ENCODE measurements at regions not wholly inside any gene's neighbourhood (a gene's known extent, or its start where the extent isn't known, plus 50 kb on each side); places are given as distances from the start of the nearest gene placed in this dataset.

GRCh38 chr4:1512738-1513660 lies 106.8 kb upstream of the NKX1-1 start:
- DNase-seq (ENCODE audit: low read depth, low spot score), result peak; percentile 69

DNA sequence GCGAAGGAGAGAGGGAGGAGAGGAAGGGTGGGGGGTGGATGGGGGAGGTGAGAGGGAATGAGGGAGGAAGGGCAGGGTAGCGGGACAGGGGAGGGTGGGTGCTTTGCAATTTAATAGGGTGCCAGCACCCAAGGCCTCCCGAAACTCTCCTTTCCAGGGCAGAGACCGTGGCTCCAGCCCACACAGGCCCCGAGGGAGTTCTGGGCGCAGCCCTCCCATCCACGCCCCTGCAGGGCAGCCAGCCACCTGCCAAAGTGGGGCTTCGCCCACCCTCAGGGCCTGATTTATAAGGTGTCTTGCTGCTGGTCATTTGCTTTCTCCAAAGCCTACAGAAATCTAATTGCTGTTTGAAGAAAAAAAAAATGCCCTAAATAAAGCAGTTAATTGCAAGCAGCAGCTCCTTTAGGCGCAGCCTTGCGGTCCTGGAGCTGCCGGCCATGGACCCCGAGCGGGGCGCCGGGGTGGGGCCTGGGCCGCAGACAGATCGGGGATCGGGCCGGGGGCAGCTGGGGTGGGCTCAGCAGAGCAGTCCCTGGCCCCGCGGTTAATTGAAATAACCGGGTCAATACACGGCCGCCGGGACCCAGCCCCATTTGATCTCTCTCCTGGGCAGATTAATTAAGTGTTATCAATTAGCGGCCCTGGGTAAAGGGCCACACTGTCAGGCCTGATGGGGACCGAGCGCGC lies 106.0 kb upstream of the NKX1-1 start:
- no peak for DNase-seq (ENCODE audit: low read depth, low spot score)

DNA sequence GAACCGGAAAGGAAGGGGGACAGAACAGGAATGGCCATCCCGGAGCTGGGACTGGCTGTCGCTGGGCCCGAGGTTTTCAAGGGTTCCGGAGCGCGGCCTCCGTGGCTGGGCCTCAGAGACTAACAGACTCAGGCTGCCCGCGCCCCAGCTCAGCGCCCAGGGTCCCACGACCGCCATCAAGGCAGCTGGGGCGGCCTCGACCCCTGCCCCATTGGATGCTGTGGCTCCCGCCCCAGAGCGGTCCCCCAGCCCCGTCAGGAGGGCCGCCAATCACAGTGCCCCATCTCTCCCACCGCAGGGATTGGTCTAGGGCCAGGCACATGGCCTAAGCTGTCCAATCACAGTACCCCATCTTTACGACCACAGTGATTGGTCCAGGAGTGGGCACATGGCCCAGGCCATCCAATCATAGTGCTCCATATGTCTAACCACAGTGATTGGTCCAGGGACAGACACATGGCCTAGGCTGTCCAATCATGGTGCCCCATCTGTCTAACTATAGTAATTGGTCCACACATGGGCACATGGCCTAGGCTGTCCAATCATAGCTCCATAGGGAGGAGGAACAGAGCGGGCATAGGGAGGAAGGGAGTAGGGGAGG lies 105.3 kb upstream of the NKX1-1 start:
- peak; percentile 52 for DNase-seq (ENCODE audit: low read depth, low spot score)

DNA sequence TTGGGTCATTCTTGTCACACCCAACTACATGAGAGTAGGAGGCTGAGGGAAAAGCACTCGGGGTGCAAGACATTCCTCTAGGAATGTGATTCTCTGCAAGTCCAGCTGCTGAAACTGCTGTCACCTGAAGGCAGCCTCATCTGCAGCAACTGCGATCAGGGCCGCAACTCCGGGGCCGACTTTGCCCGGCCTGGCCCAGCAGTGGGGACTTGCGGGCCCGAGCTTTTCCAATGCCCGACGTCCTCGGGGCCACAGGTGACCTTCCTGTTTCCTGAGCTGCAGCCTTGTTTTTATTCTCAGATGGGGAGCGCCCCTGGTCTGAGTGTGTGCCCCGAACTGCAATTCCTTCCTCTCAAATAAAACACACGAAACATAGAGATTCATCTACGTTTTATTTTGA lies 104.7 kb upstream of the NKX1-1 start:
- DNase-seq (ENCODE audit: low read depth, low spot score), result no peak

DNA sequence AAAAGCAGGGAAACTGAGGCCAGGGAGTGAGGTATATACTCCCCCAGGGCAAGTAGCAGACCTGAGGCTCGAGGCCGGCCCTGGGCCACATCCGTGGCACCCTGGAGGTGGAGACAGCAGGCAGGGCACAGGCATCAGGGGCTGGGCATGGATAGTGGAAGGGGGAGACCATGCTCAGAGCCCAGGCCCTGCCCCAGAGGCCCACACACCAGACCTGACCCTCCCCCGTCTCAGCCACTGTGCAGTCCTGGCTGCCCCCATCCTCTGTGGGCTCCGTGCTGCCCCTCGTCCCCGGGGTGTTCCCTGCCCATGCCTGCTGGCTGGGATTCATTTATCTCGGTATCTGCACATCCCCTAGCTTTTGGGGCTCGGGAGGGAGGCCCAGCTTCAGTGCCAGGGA lies 103.1 kb upstream of the NKX1-1 start:
- no peak for DNase-seq (ENCODE audit: low read depth, low spot score)

DNA sequence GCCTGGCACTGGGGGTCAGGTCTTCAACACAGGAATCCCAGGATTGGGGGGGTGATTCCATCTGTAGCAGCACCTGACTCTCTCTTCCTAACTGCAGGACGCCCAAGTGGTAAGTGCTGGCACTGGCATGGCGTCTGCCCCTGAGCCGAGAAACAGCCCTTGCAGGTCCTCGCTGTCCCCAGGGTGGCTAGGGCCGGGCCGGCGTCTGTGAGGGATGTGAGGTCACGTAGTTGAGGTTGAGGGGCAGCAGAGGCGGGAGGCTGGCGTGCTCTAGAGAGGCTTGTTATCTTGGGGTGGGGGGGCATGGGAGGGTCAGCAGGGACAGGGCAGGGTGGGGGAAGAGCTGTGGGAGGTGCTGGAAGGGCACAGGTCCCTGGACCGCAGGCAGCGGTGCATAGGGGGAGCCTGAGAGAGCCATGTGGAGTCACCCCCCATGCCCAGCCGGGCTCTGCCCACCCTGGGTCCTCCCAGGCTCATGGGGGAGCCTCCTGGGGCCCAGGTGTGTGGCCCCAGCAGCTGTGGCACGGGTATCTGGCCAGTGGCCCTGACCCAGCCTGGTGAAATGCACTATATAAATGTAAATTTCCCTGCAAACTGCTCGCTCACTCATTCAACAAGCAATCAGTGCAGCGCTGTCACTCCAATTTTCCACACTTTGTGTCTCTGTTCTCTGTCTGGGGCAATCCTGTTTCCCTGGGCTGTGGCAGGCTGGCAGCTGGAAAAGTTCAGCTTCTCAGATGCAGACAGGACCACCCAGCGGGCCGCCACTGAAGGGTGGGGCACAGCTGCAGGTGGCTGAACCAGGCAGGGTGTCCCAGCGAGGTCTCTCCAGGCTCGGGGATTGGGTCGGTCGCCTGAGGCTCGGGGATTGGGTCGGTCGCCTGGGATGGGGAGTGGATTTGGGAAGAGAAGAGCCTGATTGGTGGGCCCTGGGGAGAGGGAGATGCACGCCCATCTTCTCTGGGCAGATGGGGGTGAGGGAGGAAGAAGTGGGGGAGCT lies 102.2 kb upstream of the NKX1-1 start:
- DNase-seq (ENCODE audit: low read depth, low spot score), result no peak

GRCh38 chr4:1506956-1507721 lies 100.9 kb upstream of the NKX1-1 start:
- no peak for DNase-seq (ENCODE audit: low read depth, low spot score)

GRCh38 chr4:1505511-1506460 lies 99.5 kb upstream of the NKX1-1 start:
- no peak for DNase-seq (ENCODE audit: low read depth, low spot score)

GRCh38 chr4:1504595-1505500 lies 98.6 kb upstream of the NKX1-1 start:
- DNase-seq (ENCODE audit: low read depth, low spot score), result no peak

DNA sequence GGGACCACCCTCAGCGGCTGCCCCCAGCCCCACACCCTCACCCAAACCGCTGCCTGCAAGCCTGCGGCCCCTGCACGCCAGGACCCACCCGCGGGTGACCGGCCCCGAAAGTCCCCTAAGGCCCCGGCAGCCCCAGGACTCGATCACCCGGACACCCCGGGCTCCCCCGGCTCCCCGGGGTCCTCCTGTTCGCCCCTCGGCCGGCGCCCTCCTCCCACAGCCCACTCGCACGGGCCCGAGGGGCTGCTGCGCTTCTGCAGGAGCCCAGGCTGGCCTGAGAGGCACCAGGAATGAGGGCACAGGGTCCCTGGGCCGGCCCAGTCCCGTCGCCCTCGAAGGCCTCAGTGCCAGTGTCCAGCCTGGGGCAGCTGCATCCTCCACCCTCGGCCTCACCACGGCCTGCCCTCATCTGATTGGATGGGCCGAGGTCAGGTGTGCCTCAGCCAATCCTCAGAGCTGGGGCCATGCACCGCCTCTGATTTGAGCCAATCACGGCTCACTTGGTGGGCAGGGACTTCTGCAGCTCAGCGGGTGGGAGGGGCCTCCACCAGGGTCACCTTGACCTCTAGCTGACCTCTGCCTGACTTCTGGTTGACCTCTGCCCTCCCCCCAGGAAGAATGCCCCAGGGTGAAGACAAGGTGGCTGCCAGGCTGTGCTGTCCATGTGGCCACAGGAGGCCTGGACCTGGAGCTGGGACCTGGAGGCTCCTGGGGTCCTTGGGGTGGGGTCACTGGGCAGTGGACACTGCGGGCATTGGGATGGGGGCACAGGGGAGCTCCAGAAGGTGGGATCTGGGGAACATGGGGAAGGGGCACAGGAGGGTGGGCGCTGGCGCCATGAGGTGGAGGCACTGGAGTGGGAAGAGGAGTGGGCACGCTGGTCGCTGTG lies 97.6 kb upstream of the NKX1-1 start:
- no peak for DNase-seq (ENCODE audit: low read depth, low spot score)

DNA sequence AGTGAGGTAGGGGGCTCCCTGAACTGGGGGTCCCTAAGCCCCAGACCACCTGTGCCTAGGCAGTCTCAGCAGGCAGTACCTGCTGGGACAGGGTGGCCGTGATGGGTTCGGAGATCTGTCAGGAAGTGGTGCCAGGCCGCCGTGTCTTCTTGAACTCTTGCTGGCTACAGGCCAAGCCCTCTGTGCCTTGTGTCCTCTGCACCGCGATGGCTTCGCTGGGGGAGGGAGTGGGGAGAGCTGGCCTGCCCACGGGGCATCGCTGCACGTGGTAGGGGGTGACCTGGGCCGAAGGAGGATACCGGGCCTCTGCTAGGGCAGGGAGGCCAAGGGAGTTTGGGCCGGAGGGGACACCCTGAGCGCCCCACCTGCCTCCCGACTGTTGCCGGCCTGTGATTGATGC lies 96.7 kb upstream of the NKX1-1 start:
- DNase-seq (ENCODE audit: low read depth, low spot score), result no peak

GRCh38 chr4:1502501-1502886 lies 96.3 kb upstream of the NKX1-1 start:
- DNase-seq (ENCODE audit: low read depth, low spot score), result no peak

GRCh38 chr4:1501754-1502500 lies 95.7 kb upstream of the NKX1-1 start:
- DNase-seq (ENCODE audit: low read depth, low spot score), result no peak

- no peak for DNase-seq (ENCODE audit: low read depth, low spot score)
These were observed 94.9 kb upstream of the NKX1-1 start for GRCh38 chr4:1500966-1501753.

GRCh38 chr4:1500231-1500965 lies 94.2 kb upstream of the NKX1-1 start:
- DNase-seq (ENCODE audit: low read depth, low spot score), result no peak
